GM18505 (cell line): ENCODE measurements at regions not wholly inside any gene's neighbourhood (a gene's known extent, or its start where the extent isn't known, plus 50 kb on each side); places are given as distances from the start of the nearest gene placed in this dataset.
"Not testable (repeated sequence)": the region's sequence is repeated elsewhere in the genome, so short reads cannot be mapped to it uniquely, and the experiment has no call there.

Source experiments
- ATAC-seq: cut with Tn5 transposase; IDR thresholded peaks from one replicate; pipeline ENCODE4 v1.9.1; 2021; ENCODE audit not compliant: unreplicated experiment
- POLR2A ChIP-seq: IDR thresholded peaks from 4 replicates; pipeline ENCODE4 v1.6.1; 2011; ENCODE audit warnings: borderline replicate concordance; ENCODE audit not compliant: insufficient read depth, insufficient read length; ENCODE audit errors: extremely low read depth

DNA sequence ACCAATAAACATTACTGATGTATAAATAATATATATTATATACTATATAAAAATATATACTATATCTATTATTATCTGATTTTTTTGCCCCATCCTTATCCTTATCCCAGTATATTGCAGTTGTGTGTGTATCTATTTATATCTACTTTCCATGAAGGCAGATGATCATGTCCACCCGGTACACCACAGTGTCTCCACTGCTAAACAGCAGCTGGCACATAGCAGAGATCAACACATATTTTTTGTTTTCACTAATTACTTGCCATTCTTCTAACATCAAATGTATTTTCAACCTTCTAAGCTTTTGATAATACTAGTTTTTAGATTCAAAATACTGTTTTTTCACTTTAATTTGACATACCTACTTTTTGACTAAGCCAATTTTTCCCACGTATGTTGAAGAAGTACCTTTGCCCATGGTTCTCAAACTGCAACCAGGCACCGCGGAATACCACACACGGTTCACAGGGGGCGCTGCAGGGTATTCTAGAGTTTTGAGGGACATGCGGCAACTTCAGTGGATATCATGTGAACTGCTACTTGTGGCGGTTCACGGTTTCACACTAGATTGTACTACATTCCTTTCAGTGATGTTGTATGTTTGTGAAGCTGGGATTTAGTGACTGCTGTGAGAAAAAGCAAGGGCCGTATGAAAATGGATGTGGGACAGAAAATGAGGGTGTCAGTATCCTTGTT is 182.5 kb upstream of the NPY2R start:
- peak; percentile 97 for ATAC-seq
- no peak for TF ChIP-seq POLR2A

DNA sequence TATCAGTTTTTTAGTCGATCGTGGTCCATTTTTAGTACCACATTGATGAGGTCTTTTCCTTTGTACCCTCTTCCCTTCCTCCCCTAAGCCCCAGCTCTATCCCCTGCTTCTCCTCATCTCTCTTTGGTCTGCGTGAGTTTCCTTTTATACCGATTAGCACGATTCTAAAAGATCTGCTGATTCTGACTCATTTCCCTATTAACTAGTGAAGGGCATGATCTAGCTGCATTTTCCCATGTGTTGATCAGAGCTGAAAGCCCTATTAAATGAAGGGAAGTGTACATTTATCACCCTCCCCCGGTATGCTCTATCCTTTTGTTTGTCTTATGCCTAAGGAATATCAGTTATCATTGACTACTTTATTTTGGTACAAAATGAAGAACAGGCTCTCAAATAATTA is 181.7 kb upstream of the NPY2R start:
- TF ChIP-seq POLR2A = no peak
- no peak for ATAC-seq

DNA sequence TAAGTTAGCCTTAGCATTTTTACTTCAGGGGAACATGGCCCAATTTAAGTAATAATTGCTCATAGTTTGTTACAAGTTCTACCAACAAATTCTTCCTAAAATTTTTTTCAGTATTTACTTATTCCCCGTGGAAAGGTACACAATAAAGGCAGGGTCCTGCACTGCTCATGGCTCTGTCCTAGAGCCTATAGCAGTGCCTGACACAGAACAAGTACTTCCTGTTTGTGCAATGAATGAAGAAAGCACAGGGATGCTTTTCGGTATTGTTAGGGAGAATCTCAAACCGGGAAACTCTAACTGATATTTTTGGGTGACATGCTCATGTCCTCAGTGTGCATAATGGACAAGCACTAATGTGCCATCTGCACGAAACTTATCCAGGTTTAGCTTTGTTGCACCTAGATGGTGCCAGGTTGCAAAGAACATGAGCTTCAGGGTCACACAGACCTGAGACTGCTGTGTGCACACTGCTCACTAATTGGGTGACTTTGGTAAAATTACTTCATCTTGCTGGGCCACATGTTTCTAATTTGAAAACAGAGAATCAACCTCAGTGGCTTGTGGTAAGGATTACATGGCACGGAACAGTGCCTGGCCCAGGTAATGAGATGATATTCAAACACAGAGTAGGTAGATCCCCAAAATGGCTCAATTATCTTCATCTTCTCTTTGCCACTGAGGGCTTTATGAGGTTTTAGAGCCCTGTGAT is 175.8 kb upstream of the NPY2R start:
- no peak for ATAC-seq
- TF ChIP-seq POLR2A = no peak

DNA sequence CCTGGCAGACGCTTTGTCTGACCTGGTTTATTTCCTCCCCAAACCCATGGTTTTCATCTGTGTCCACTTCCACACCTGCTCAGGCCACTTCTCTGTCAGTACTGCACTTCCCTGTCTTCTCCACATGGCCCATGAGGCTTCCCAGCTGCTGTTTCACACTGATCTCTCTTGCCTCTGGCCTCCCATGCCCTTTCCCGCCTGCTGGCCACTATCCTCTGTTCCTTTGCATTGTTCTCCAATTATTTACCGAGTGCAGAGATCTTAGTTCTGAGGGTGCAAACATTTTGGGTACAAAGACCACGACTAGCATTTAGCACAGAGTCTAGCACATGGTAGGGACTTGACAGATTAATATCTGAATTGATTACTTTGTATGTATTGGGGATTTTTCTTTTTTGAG is 174.8 kb upstream of the NPY2R start:
- ATAC-seq = no peak
- no peak for TF ChIP-seq POLR2A

DNA sequence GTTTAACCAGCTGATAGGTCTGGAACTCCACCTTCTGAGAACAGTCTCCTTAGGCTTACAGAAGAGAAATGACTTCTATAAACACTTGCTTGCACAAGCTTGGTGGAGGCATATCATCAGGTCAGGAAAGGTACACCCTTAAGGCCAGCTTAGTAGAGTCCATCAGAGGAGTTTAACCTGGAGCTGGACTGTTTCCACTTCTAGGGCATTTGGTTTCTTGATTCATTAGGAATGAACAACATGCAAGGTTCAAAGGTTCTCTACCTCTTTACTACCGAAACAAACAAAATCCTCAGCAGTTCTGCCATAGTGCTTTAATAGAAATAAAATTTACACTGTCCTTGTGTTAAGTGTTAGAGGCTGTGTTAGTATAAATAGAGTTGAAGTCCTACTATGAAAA is 171.4 kb upstream of the NPY2R start:
- no peak for ATAC-seq
- no peak for TF ChIP-seq POLR2A

DNA sequence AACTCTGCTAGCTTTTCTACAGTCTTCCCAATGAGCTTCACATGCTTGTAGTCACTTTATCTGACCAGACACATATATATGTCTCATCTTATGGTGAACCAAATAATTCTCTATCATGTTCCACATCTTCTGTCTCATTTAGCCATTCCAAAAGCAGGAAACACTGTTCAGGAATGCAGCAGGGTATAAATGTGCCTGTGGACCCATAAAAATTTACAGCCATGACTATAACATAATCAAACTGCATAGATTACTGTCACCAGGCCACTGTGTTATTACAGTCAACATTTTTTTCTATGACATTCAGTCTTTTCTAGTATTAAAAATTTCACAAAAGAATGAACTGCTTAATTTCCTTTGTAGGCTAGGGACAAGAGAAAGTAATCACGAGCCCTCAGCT is 170.0 kb upstream of the NPY2R start:
- ATAC-seq = no peak
- TF ChIP-seq POLR2A = no peak

DNA sequence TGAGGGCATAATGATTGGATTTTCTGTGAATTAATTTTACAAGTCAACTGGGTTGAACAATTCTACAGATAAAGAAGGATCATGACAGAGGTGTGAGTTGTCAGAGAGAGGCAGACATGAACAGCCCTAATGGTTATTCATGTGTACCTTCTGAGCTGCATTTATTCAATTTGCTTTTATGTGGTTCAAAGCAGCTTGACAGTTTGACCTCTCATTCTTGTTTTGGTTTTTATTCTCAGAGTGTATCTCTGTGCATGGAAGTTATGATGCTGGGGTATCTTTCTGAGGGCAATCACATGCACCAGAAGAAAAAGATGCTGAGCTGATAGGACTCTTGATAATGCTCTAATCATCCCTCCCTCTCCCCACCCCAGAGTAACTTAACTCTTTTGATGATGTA is 169.3 kb upstream of the NPY2R start:
- no peak for TF ChIP-seq POLR2A
- ATAC-seq = no peak

DNA sequence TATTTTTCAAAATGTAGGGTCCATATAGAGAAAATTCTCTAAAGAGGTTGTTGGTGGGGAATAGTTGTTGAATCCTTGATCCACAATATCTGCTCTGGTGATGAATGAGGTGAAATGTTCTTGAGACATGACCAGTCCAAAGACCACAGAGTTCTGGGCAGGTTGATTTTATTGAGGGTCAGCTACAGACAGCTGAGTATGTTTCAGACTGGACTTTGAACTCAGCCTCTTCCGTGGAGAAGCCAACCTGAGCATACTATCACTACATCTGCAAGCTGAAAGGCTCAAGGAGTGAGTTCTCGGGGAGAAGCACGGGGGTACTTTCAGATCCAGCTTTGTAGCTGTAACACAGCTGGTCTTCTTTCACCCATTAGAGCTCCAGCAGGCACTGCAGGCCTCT is 168.4 kb upstream of the NPY2R start:
- TF ChIP-seq POLR2A = no peak
- no peak for ATAC-seq

DNA sequence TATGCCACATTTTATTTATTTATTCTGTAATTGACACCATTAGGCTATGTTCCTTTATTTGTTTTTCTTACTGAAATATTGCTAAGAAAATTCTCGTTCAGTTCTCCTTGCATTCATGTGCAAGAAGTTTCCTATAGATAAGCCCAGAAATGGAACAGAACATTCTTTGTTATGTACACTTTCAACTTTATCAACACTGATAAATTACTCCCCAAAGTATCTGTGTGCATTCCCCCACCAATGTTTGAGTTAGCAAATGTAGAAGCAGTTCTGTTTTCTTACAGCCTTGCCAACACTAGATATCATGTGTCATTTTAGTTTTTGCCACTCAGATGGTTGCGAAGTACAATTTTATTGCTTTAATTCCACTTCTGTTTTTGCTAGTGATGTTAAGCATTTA is 166.4 kb upstream of the NPY2R start:
- no peak for TF ChIP-seq POLR2A
- no peak for ATAC-seq

DNA sequence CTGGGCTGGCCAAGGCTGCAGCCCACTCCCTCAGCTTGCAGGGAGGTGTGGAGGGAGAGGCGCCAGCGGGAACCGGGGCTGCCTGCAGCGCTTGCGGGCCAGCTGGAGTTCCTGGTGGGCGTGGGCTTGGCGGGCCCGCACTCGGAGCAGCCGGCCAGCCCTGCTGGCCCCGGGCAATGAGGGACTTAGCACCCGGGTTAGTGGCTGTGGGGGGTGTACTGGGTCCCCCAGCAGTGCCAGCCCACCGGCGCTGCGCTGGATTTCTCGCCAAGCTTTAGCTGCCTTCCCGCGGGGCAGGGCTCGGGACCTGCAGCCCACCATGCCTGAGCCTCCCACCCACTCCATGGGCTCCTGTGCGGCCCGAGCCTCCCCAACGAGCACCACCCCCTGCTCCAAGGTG is 164.2 kb upstream of the NPY2R start:
- not testable (repeated sequence) for ATAC-seq

DNA sequence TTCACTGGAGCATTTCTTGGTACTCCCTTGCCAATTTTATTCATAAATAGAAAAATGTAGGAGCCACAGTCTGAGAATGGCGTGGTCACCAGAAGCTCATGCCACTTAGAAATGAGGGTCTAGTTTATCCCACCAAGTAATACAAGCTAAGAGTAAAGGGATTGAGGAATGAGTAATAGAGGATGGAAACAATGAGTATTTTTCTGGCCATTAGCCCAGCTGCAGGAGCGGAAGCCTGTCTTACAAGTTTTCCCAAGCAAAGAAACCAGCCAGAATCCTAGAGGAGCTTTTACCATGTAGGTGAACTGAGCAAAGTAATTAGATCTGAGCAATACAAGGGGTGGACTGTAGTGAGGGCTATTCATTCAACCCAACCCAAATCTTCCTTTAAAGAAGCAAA is 160.7 kb upstream of the NPY2R start:
- ATAC-seq = no peak
- TF ChIP-seq POLR2A = no peak

DNA sequence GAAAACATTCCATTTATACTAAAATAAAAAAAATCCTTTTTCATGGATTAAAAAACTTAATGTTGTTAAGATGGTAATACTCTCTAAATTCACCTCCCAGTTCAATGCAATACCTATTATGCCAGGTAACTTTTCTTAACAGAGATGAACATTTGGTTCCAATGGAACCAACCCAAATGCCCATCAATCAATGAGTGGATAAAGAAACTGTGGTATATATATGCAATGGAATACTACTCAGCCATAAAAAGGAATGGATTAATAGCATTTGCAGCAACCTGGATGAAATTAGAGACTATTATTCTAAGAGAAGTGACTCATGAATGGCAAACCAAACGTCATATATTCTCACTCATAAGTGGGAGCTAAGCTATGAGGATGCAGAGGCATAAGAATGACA is 154.4 kb upstream of the NPY2R start:
- not testable (repeated sequence) for ATAC-seq

DNA sequence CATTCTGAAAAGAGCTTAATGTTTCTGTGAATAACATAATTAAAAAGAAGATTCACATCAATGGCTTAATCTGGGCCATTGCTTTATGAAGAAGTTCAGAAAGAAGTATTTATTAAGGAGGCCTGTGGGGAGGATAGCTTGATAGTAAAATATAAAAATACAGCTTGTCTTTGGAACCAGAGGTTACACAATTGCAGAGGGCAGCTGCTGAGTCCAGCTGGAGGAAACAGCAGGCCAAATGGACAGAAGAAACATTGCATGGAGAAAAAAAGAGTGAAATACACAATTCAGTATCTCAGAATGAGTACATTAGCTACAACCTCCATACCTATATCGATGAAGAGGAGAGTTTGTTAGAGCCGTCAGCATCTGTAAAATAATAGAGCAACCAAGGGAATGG is 148.0 kb upstream of the NPY2R start:
- no peak for ATAC-seq
- no peak for TF ChIP-seq POLR2A

DNA sequence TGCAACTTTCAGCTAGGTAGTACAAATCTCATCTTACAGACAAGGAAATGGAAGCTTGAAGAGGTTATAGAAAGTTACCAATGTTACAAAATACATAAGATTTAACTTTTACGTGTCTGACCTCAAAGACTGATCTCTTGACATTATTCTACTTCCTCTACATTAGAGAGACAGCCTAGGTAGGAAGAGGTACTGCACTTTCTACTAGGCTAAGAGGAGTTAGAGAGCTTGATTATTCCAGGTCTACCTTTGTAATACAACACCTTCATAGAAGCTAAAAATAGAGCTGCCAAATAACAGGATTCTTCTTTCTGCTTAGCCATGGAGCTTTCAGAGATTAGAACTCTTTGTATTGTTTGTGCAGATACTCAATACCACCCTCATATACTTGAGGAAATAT is 147.6 kb upstream of the NPY2R start:
- TF ChIP-seq POLR2A = no peak
- ATAC-seq = no peak

DNA sequence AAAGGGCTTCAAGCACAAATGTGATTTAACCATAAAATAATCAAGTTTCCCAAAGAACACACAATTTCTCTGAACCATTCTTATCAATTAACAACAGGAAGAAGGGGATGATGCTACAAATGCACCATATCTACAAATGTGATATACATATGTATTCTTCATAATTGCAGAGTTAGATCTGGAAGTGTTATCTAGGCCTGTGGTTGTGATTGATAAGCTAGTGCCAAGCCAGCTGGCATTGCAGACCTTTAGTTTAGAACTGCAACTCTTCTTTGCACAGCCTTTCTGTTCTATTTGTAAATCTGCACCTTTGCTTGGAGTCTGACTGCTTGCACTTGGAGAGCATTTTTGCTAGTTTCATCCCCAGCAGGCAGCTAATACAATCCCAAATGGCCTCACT is 145.5 kb upstream of the NPY2R start:
- no peak for TF ChIP-seq POLR2A
- ATAC-seq = no peak

DNA sequence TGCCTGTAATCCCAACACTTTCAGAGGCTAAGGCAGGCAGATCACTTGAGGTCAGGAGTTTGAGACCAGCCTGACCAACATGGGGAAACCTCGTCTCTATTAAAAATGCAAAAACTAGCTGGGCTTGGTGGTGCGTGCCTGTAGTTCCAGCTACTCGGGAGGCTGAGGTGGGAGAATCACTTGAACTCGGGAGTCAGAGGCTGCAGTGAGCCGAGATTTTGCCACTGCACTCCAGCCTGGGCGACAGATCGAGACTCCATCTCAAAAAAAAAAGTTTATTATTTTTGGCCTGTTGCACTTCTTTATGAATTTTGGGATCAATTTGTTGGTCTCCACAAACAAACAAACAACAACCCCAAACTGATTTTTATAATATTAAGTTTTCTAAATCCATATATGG is 143.5 kb upstream of the NPY2R start:
- not testable (repeated sequence) for ATAC-seq

DNA sequence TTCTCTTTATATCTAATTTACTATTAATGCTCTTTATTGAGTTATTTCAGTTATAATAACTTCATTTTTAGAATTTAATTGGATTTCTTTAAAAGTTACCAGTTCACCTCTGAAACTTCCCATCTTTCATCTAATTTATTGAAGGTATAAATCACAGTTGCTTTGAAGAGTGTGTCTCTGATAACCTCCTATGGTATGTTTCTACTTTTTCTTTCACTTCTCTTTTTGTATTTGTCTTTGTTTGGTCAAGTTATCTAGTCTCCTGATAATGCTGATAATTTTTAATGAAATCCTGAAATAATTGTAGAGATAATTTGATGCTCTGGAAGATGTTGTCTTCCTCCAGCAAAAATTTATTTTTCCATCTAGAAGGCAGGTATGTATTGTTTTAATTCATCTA is 141.6 kb upstream of the NPY2R start:
- ATAC-seq = no peak
- no peak for TF ChIP-seq POLR2A
